ENCODE measurements at regions not wholly inside any gene's neighbourhood (a gene's known extent, or its start where the extent isn't known, plus 50 kb on each side); places are given as distances from the start of the nearest gene placed in this dataset.

DNA sequence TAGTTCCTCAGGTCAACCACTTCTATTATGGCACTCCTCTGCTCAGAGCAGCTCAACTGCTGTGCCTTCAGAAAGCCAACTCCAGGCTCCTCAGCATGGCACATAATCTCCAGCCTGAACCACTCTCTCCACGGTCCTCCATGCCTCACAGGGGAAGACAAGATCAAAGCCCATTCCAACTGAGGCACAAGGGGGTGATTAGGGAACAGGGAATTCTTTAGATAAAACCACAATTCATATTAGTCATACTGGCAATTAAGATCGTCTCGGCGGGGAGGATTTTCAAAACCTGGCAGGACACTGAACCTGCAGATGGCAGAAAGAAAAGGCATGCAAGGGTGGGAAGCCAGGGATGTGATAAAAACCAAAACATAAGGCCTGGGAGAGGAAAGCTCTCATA, 361.6 kb downstream of the FGFR2 start:
- H3K4me3 ChIP-seq: no peak overlapping the region
- TF ChIP-seq, protein P1, sequence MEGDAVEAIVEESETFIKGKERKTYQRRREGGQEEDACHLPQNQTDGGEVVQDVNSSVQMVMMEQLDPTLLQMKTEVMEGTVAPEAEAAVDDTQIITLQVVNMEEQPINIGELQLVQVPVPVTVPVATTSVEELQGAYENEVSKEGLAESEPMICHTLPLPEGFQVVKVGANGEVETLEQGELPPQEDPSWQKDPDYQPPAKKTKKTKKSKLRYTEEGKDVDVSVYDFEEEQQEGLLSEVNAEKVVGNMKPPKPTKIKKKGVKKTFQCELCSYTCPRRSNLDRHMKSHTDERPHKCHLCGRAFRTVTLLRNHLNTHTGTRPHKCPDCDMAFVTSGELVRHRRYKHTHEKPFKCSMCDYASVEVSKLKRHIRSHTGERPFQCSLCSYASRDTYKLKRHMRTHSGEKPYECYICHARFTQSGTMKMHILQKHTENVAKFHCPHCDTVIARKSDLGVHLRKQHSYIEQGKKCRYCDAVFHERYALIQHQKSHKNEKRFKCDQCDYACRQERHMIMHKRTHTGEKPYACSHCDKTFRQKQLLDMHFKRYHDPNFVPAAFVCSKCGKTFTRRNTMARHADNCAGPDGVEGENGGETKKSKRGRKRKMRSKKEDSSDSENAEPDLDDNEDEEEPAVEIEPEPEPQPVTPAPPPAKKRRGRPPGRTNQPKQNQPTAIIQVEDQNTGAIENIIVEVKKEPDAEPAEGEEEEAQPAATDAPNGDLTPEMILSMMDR (IDR thresholded peaks at IDR 0.05 in 8 of 11, conservative IDR thresholded peaks at IDR 0.05 in 3 of 11): no peak
- TF ChIP-seq POLR2AphosphoS5 (IDR thresholded peaks at IDR 0.05) (no peak), POLR2A (IDR thresholded peaks at IDR 0.05) (no peak)
- DNase-seq: no peak
- intact Hi-C loops (cut with DNase I; ENCODE audit: low total_unique reads): no loop called here
- no peak overlapping the region for H3K27ac ChIP-seq
- no peaks in the 10 kb centered on the region for H3K27me3 ChIP-seq (replicated peaks in 1 of 7)
- H3K9me3 ChIP-seq: peaks cover 0 to 31% (median 25%) of the 10 kb centered on the region in 8 donors
- 73 to 85% (median 82%) methylated on average over 4 of the region's 4 CpGs for WGBS, 5 donors
- no peaks in the 10 kb centered on the region for H3K4me1 ChIP-seq
- no peaks in the 10 kb centered on the region for H3K36me3 ChIP-seq

DNA sequence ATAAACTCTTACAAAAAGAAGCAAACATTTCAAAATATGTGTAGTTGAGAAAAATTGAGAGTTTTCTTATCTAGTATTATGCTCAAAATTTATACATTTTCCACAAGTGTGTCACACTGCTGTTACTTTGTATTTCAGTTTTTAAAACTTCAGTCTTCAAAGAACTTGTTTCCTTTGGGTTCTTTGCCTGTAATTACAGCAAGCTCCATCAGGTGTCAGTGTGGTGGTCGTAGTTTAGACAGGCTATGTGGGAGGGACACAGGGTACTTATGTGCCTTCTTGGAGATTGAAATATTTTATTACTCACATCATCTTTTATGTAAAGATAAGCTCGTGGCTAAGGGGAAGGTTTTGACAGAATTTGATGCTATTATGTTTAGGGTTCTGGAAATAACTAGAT, 360.5 kb downstream of the FGFR2 start:
- 48 to 66% (median 65%) methylated on average over 2 of the region's 2 CpGs for whole genome bisulfite sequencing, 5 donors
- Histone ChIP-seq H3K9me3 (peaks cover 0 to 31% (median 25%) of the 10 kb centered on the region in 8 donors), H3K4me3 (no peak overlapping the region), H3K36me3 (no peaks in the 10 kb centered on the region), H3K27me3 (replicated peaks in 1 of 7) (no peaks in the 10 kb centered on the region), H3K27ac (no peak overlapping the region), H3K4me1 (no peaks in the 10 kb centered on the region)
- no peak for TF ChIP-seq POLR2A (IDR thresholded peaks at IDR 0.05)
- TF ChIP-seq, protein P1 (IDR thresholded peaks at IDR 0.05 in 8 of 11, conservative IDR thresholded peaks at IDR 0.05 in 3 of 11): no peak
- intact Hi-C loops (cut with DNase I; ENCODE audit: low total_unique reads): no loop called here
- no peak for DNase-seq

DNA sequence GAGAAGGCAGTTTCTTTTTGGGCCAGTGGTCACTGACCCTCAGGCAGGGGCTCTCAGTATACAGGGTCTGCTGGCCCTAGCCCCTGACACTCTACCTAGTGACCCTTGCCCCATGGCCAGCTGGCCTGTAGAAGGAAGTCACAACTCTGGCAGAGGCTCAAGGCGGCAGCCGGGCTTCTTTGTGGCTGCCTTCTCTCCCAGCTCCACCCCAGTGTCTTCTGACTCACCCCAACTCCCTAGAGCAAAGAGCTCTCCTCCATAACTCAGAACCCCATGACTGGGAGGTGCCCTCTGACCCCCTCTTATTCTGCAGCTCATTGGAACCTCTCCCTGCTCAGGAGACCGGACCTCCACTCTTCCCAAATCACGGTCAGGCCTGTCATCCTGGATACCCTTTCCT, 358.2 kb downstream of the FGFR2 start:
- no peak for DNase-seq
- no peaks in the 10 kb centered on the region for H3K36me3 ChIP-seq
- 65 to 89% (median 71%) methylated on average over 4 of the region's 4 CpGs for WGBS, 5 donors
- H3K9me3 ChIP-seq: peaks cover 0 to 31% (median 25%) of the 10 kb centered on the region in 8 donors
- no peak overlapping the region for H3K4me3 ChIP-seq
- no peaks in the 10 kb centered on the region for H3K4me1 ChIP-seq
- TF ChIP-seq POLR2AphosphoS5 (IDR thresholded peaks at IDR 0.05): no peak
- TF ChIP-seq, protein P1 (IDR thresholded peaks at IDR 0.05 in 8 of 11, conservative IDR thresholded peaks at IDR 0.05 in 3 of 11): no peak
- no peak overlapping the region for H3K27ac ChIP-seq
- intact Hi-C loops (cut with DNase I; ENCODE audit: low total_unique reads): no loop called here
- H3K27me3 ChIP-seq (replicated peaks in 1 of 7): no peaks in the 10 kb centered on the region

GRCh38 chr10:121240556-121240955, 357.7 kb downstream of the FGFR2 start:
- Histone ChIP-seq H3K27me3 (replicated peaks in 1 of 7) (peaks cover 0 to 5% (median 0%) of the 10 kb centered on the region in 7 donors), H3K36me3 (no peaks in the 10 kb centered on the region), H3K4me3 (no peak overlapping the region), H3K9me3 (peaks cover 0 to 31% (median 25%) of the 10 kb centered on the region in 8 donors), H3K4me1 (no peaks in the 10 kb centered on the region), H3K27ac (no peak overlapping the region)
- TF ChIP-seq, protein P1 (IDR thresholded peaks at IDR 0.05 in 8 of 11, conservative IDR thresholded peaks at IDR 0.05 in 3 of 11): no peak
- no peak for TF ChIP-seq POLR2A (IDR thresholded peaks at IDR 0.05)
- no peak for TF ChIP-seq POLR2AphosphoS5 (IDR thresholded peaks at IDR 0.05)
- DNase-seq: no peak
- intact Hi-C loops (cut with DNase I; ENCODE audit: low total_unique reads): no loop called here
- WGBS, 5 donors: 61 to 89% (median 74%) methylated on average over 2 of the region's 2 CpGs
